Body of pancreas (tissue), 4 donors: ENCODE measurements at regions not wholly inside any gene's neighbourhood (a gene's known extent, or its start where the extent isn't known, plus 50 kb on each side); places are given as distances from the start of the nearest gene placed in this dataset.

Experiments used
- ATAC-seq: fragments of 150-250 bp; one replicate; pipeline ENCODE4 v1.9.1; 2016
- DNase-seq, 4 donors: peaks; one replicate each; pipeline ENCODE4 v3.0.0-alpha.2; 2019
- H3K27ac ChIP-seq, 4 donors: fragments of 200-600 bp; sonication (generic); 1 replicate in 3 of 4; 2 replicates in 1 of 4; pipeline versions ENCODE4 v1.5.1 to v1.6.1; 2016 to 2019; ENCODE audit warnings: mild to moderate bottlenecking in 1 of 4, mixed read lengths in 1 of 4, moderate library complexity in 1 of 4
- H3K27me3 ChIP-seq, 2 donors: fragments of 200-600 bp; sonication (generic); one replicate each; pipeline ENCODE4 v1.6.0; 2016; ENCODE audit warnings: mild to moderate bottlenecking in 1 of 2
- H3K36me3 ChIP-seq, 2 donors: fragments of 200-600 bp; sonication (generic); replicated peaks in 1 of 2; 2 replicates each; pipeline ENCODE4 v1.5.1; 2016; ENCODE audit warnings: low read depth in 2 of 2; ENCODE audit not compliant: insufficient read depth in 1 of 2
- H3K4me1 ChIP-seq: fragments of 200-600 bp; sonication (generic); one replicate; pipeline ENCODE4 v1.6.0; 2016
- H3K4me3 ChIP-seq, 2 donors: fragments of 200-600 bp; sonication (generic); 1 replicate in 1 of 2; 2 replicates in 1 of 2; pipeline ENCODE4 v1.5.1; 2016 to 2019
- H3K9me3 ChIP-seq, 3 donors: fragments of 200-600 bp; sonication (generic); 1 replicate in 2 of 3; 2 replicates in 1 of 3; pipeline ENCODE4 v1.5.1; 2016
- CTCF ChIP-seq, 7 experiments: fragments of 450-650 bp in 4 of 7; fragments of 200-600 bp in 3 of 7; sonication (generic) in 3 of 7; IDR thresholded peaks; one replicate each; pipeline ENCODE4 v1.5.1; 2016 to 2019; ENCODE audit warnings: antibody characterized with exemption in 7 of 7
- POLR2A ChIP-seq, 3 donors: fragments of 450-650 bp; IDR thresholded peaks; one replicate each; pipeline ENCODE4 v1.6.1; 2016; ENCODE audit warnings: antibody characterized with exemption in 3 of 3, mild to moderate bottlenecking in 2 of 3
- WGBS, 2 donors: methylation state at CpG; one replicate each; pipeline ENCODE4 v1.1.5; 2017; 5-methylcytosine and 5-hydroxymethylcytosine counted together
- intact Hi-C: fragments of 100-400 bp; cut with DNase I; formaldehyde crosslinking; loops from one replicate; pipeline ENCODE4 v1.15.1; 2023

- intact Hi-C loops: no loop called here
Measured at GRCh38 chr1:164953098-164953497, 394.1 kb downstream of the PBX1 start.

DNA sequence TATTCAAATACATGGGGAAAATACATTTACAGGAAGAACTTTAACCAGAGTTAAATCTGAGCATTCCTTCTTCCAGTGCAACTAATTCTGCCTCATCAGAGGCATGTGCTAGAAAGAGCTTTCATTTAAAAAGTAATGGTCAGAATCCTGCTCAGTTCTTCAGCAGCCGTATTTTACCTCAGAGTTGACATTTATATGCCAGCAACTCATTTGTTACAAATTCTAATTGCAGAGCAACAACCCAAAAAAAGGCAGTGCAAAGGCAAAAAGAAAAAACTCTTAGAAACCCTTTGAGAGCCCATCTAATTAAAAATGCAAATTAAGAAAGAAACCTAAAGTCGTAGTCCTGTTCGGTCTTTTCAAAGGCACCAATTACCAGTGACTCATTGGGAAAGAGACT, 392.5 kb downstream of the PBX1 start:
- no peak for TF ChIP-seq POLR2A (IDR thresholded peaks at IDR 0.05)
- TF ChIP-seq CTCF (IDR thresholded peaks at IDR 0.05): no peak
- intact Hi-C loops: no loop called here
- H3K27ac ChIP-seq: no peak overlapping the region
- peaks cover 0 to 11% (median 0%) of the 10 kb centered on the region in 3 donors for H3K9me3 ChIP-seq
- 77 to 83% methylated on average over 3 of the region's 3 CpGs for WGBS, 2 donors
- ATAC-seq (no peak), DNase-seq (no peak)
- no peak overlapping the region for H3K4me3 ChIP-seq
- no peaks in the 10 kb centered on the region for H3K36me3 ChIP-seq
- no peaks in the 10 kb centered on the region for H3K27me3 ChIP-seq
- H3K4me1 ChIP-seq: no peaks in the 10 kb centered on the region

More at GRCh38 chr1:164953098-164953497, 394.1 kb downstream of the PBX1 start:
- ATAC-seq (no peak), DNase-seq (no peak)
- Histone ChIP-seq H3K27me3 (no peaks in the 10 kb centered on the region), H3K4me3 (no peak overlapping the region), H3K27ac (no peak overlapping the region), H3K4me1 (no peaks in the 10 kb centered on the region), H3K36me3 (no peaks in the 10 kb centered on the region), H3K9me3 (peaks cover 0 to 11% (median 0%) of the 10 kb centered on the region in 3 donors)
- TF ChIP-seq CTCF (IDR thresholded peaks at IDR 0.05) (peak in 1 of 7 experiments; percentile 5), POLR2A (IDR thresholded peaks at IDR 0.05) (no peak)
- 70 to 75% methylated on average over 1 of the region's 1 CpG for WGBS, 2 donors

DNA sequence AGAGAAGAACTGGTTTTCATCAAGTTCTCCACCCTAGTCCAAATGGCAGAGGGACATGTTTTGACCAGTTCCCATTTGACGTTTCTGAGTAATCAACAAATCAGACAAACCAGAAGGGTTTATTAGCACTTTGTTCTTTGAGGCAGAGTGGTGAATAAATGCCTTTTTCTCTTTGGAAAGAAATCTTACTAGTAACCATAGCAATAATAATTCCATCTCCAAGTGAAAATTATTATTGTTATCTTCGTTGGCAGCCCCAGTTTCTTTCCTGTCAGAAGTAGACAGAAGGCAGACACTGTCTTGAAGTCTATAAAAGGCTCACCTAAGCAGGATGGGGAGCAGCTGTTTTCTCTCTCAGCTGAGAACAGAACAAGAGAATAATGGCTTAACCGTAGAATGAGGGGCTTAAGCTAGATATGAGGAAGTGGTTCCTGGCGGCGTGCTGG, 391.6 kb downstream of the PBX1 start:
- TF ChIP-seq CTCF (IDR thresholded peaks at IDR 0.05) (no peak), POLR2A (IDR thresholded peaks at IDR 0.05) (no peak)
- 49 to 57% methylated on average over 5 of the region's 5 CpGs for WGBS, 2 donors
- DNase-seq: no peak
- ATAC-seq: peak; percentile 15
- Histone ChIP-seq H3K36me3 (no peaks in the 10 kb centered on the region), H3K4me3 (no peak overlapping the region), H3K9me3 (peaks cover 0 to 11% (median 0%) of the 10 kb centered on the region in 3 donors), H3K27ac (no peak overlapping the region), H3K4me1 (no peaks in the 10 kb centered on the region), H3K27me3 (no peaks in the 10 kb centered on the region)
- intact Hi-C loops: no loop called here

DNA sequence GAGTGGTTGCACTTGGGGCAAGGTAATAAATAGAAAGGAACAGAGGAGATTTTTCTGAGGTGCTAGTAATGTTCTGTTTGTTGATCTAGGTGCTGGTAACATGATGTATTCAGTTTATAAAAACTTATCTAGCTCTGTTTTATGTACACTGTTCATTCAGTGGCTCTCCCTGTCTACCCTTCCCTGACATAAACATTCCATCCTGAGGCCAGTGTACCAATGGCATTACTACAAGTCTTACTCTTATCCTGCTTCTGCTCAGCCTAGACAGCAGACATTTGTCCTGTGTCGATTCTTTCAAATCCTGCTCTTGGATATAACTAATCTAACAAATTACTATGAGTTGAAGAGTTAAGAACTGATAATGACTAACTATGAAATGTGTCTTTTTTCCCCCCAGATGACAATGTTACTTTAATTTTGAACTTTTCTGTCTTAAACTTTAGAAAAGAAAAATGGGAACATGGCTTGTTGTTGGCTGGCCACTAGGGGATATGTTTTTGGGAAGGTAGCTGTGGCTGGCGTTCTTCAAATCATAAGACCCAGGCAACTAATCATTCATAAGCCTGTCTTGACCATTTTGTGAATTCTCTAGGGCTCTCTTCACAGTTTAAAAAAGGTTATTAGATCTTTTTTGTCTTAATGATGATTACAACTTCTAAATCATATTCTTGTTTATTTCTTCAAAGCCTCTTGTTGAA, 390.9 kb downstream of the PBX1 start:
- H3K9me3 ChIP-seq: peaks cover 0 to 11% (median 0%) of the 10 kb centered on the region in 3 donors
- TF ChIP-seq POLR2A (IDR thresholded peaks at IDR 0.05): no peak
- no peak for TF ChIP-seq CTCF (IDR thresholded peaks at IDR 0.05)
- H3K4me1 ChIP-seq: no peaks in the 10 kb centered on the region
- no peaks in the 10 kb centered on the region for H3K27me3 ChIP-seq
- DNase-seq: no peak
- H3K36me3 ChIP-seq: no peaks in the 10 kb centered on the region
- intact Hi-C loops: no loop called here
- H3K4me3 ChIP-seq: no peak overlapping the region
- no peak for ATAC-seq
- H3K27ac ChIP-seq: no peak overlapping the region
- WGBS, 2 donors: 30 to 75% methylated on average over 2 of the region's 2 CpGs

GRCh38 chr1:164948101-164948500, 389.1 kb downstream of the PBX1 start:
- no peak overlapping the region for H3K4me3 ChIP-seq
- H3K4me1 ChIP-seq: no peaks in the 10 kb centered on the region
- TF ChIP-seq CTCF (IDR thresholded peaks at IDR 0.05) (no peak), POLR2A (IDR thresholded peaks at IDR 0.05) (no peak)
- no peak for DNase-seq
- no peaks in the 10 kb centered on the region for H3K36me3 ChIP-seq
- WGBS, 2 donors: 43 to 79% methylated on average over 1 of the region's 1 CpG
- peaks cover 0 to 11% (median 0%) of the 10 kb centered on the region in 3 donors for H3K9me3 ChIP-seq
- intact Hi-C loops: no loop called here
- H3K27me3 ChIP-seq: no peaks in the 10 kb centered on the region
- no peak overlapping the region for H3K27ac ChIP-seq
- ATAC-seq: no peak
